B cell (primary cell): ENCODE measurements at regions not wholly inside any gene's neighbourhood (a gene's known extent, or its start where the extent isn't known, plus 50 kb on each side); places are given as distances from the start of the nearest gene placed in this dataset.

Experiments used
- EZH2 ChIP-seq: IDR thresholded peaks from 2 replicates; pipeline ENCODE4 v1.6.1; 2012; ENCODE audit warnings: borderline replicate concordance, low read depth, mild to moderate bottlenecking, moderate library complexity, low read length; ENCODE audit not compliant: insufficient read depth, poor library complexity, severe bottlenecking
- TF ChIP-seq, protein P1 (sequence below): fragments of 200-600 bp; IDR thresholded peaks from one replicate; pipeline ENCODE4 v1.8.0; 2022; ENCODE audit warnings: antibody characterized with exemption, mild to moderate bottlenecking

DNA sequence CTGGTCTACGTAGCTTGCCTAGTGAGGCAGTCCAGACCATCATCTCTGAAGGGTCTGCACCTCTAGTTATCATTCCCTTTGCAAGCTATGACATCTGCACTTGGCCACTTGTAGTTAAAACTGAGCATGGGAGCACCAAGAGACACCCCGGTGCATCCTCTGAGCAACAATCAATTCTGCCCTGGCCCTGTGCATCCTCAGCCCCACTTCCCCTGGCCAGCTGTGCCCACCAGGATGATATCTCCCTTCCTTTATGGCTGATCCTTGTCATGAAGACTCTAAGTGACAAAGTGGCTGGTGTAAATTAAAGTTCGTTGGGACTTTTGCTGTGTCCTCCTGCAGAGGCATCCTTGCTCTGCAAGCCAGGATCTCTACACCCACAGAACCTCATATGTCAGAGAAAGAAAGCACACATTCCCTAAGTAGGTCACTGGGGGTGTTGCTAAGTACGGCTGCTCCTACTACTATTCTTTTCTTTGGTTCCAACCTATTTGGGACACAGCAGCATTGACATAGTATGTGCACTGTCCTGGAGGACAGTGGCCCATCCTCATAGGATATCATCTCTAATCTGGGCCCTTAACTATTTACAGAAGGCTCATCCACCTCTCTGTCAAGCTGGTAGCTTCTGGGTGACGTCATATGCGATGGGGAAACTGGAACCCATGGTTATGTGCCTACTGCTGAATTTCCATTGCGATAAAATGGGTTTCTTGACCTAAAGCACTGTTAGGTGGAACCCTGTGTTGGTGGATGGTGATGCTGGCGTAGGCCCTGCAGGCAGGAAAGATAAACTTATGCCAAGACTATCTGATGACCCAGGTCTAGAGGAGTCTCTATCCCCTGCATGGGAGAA, 384.3 kb upstream of the ID2 start:
- TF ChIP-seq, protein P1, sequence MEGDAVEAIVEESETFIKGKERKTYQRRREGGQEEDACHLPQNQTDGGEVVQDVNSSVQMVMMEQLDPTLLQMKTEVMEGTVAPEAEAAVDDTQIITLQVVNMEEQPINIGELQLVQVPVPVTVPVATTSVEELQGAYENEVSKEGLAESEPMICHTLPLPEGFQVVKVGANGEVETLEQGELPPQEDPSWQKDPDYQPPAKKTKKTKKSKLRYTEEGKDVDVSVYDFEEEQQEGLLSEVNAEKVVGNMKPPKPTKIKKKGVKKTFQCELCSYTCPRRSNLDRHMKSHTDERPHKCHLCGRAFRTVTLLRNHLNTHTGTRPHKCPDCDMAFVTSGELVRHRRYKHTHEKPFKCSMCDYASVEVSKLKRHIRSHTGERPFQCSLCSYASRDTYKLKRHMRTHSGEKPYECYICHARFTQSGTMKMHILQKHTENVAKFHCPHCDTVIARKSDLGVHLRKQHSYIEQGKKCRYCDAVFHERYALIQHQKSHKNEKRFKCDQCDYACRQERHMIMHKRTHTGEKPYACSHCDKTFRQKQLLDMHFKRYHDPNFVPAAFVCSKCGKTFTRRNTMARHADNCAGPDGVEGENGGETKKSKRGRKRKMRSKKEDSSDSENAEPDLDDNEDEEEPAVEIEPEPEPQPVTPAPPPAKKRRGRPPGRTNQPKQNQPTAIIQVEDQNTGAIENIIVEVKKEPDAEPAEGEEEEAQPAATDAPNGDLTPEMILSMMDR, result no peak
- no peak for TF ChIP-seq EZH2
